ENCODE measurements at regions not wholly inside any gene's neighbourhood (a gene's known extent, or its start where the extent isn't known, plus 50 kb on each side); places are given as distances from the start of the nearest gene placed in this dataset.

GRCh38 chr3:55169608-55170072, 241.8 kb upstream of the LRTM1 start:
- Histone ChIP-seq H2AFZ (ENCODE audit: low read length) (no peak overlapping the region), H3K4me3 (ENCODE audit: low read length) (no peak overlapping the region), H3K27me3 (replicated peaks; ENCODE audit: insufficient read depth, low read length) (no peaks in the 10 kb centered on the region), H3K79me2 (ENCODE audit: low read length) (no peaks in the 10 kb centered on the region), H3K9me2 (replicated peaks; ENCODE audit: insufficient read depth, low read length) (no peaks in the 10 kb centered on the region), H3F3A (ENCODE audit: insufficient read depth, low read length) (no peaks in the 10 kb centered on the region), H3K9ac (ENCODE audit: low read length) (no peak overlapping the region), H3K36me3 (replicated peaks; ENCODE audit: insufficient read depth, low read length) (no peaks in the 10 kb centered on the region), H3K4me2 (ENCODE audit: low read depth, low read length) (no peak overlapping the region), H3K27ac (ENCODE audit: low read length) (no peak overlapping the region), H3K4me1 (ENCODE audit: low read length) (no peaks in the 10 kb centered on the region), H4K20me1 (ENCODE audit: insufficient read depth, low read length) (no peaks in the 10 kb centered on the region), H3K9me3 (replicated peaks; ENCODE audit: insufficient read depth, low read length) (no peaks in the 10 kb centered on the region)
- no peak for TF ChIP-seq CTCF (IDR thresholded peaks at IDR 0.05; ENCODE audit: low read length)
- TF ChIP-seq EZH2 (optimal IDR thresholded peaks at IDR 0.05; ENCODE audit: low read depth, low read length), result no peak
- TF ChIP-seq EZH2phosphoT487 (IDR thresholded peaks at IDR 0.05; ENCODE audit: low read length), result no peak
- DNase-seq, result no peak

GRCh38 chr3:55169161-55169560, 241.3 kb upstream of the LRTM1 start:
- no peaks in the 10 kb centered on the region for H4K20me1 ChIP-seq (ENCODE audit: insufficient read depth, low read length)
- H2AFZ ChIP-seq (ENCODE audit: low read length), result no peak overlapping the region
- DNase-seq, result no peak
- H3K4me3 ChIP-seq (ENCODE audit: low read length), result no peak overlapping the region
- no peak overlapping the region for H3K4me2 ChIP-seq (ENCODE audit: low read depth, low read length)
- H3K9me2 ChIP-seq (replicated peaks; ENCODE audit: insufficient read depth, low read length), result no peaks in the 10 kb centered on the region
- no peaks in the 10 kb centered on the region for H3F3A ChIP-seq (ENCODE audit: insufficient read depth, low read length)
- no peaks in the 10 kb centered on the region for H3K9me3 ChIP-seq (replicated peaks; ENCODE audit: insufficient read depth, low read length)
- no peaks in the 10 kb centered on the region for H3K4me1 ChIP-seq (ENCODE audit: low read length)
- no peaks in the 10 kb centered on the region for H3K27me3 ChIP-seq (replicated peaks; ENCODE audit: insufficient read depth, low read length)
- H3K36me3 ChIP-seq (replicated peaks; ENCODE audit: insufficient read depth, low read length), result no peaks in the 10 kb centered on the region
- H3K9ac ChIP-seq (ENCODE audit: low read length), result no peak overlapping the region
- TF ChIP-seq EZH2 (optimal IDR thresholded peaks at IDR 0.05; ENCODE audit: low read depth, low read length) (no peak), EZH2phosphoT487 (IDR thresholded peaks at IDR 0.05; ENCODE audit: low read length) (no peak), CTCF (IDR thresholded peaks at IDR 0.05; ENCODE audit: low read length) (no peak)
- H3K27ac ChIP-seq (ENCODE audit: low read length), result no peak overlapping the region
- no peaks in the 10 kb centered on the region for H3K79me2 ChIP-seq (ENCODE audit: low read length)

- H3K4me3 ChIP-seq (ENCODE audit: low read length), result no peak overlapping the region
- no peaks in the 10 kb centered on the region for H3K27me3 ChIP-seq (replicated peaks; ENCODE audit: insufficient read depth, low read length)
- no peaks in the 10 kb centered on the region for H3K9me3 ChIP-seq (replicated peaks; ENCODE audit: insufficient read depth, low read length)
- H2AFZ ChIP-seq (ENCODE audit: low read length), result no peak overlapping the region
- no peak overlapping the region for H3K4me2 ChIP-seq (ENCODE audit: low read depth, low read length)
- no peaks in the 10 kb centered on the region for H3F3A ChIP-seq (ENCODE audit: insufficient read depth, low read length)
- TF ChIP-seq EZH2phosphoT487 (IDR thresholded peaks at IDR 0.05; ENCODE audit: low read length) (no peak), EZH2 (optimal IDR thresholded peaks at IDR 0.05; ENCODE audit: low read depth, low read length) (no peak), CTCF (IDR thresholded peaks at IDR 0.05; ENCODE audit: low read length) (no peak)
- no peaks in the 10 kb centered on the region for H3K36me3 ChIP-seq (replicated peaks; ENCODE audit: insufficient read depth, low read length)
- H3K27ac ChIP-seq (ENCODE audit: low read length), result no peak overlapping the region
- H4K20me1 ChIP-seq (ENCODE audit: insufficient read depth, low read length), result no peaks in the 10 kb centered on the region
- H3K9ac ChIP-seq (ENCODE audit: low read length), result no peak overlapping the region
- no peaks in the 10 kb centered on the region for H3K79me2 ChIP-seq (ENCODE audit: low read length)
- H3K4me1 ChIP-seq (ENCODE audit: low read length), result no peaks in the 10 kb centered on the region
- no peaks in the 10 kb centered on the region for H3K9me2 ChIP-seq (replicated peaks; ENCODE audit: insufficient read depth, low read length)
- no peak for DNase-seq
Measured at GRCh38 chr3:55167586-55168317, 239.9 kb upstream of the LRTM1 start.
